ENCODE measurements at regions not wholly inside any gene's neighbourhood (a gene's known extent, or its start where the extent isn't known, plus 50 kb on each side); places are given as distances from the start of the nearest gene placed in this dataset.
A peak's percentile ranks its signal among the peaks of the same experiment; 100 is the strongest.

GRCh38 chr20:21788082-21788481 is 82.6 kb downstream of the PAX1 start:
- in situ Hi-C loops (cut with HindIII; ENCODE audit: low pct_unique_long_range_greater_than_20kb, low sequenced_read_pairs), result no loop called here
- DNase-seq (ENCODE audit: low read depth in 1 of 2, low spot score in 1 of 2), result no peak
- TF ChIP-seq JUND (IDR thresholded peaks at IDR 0.05; ENCODE audit: low read depth), result no peak

GRCh38 chr20:21781446-21782075 is 76.1 kb downstream of the PAX1 start:
- in situ Hi-C loops (cut with HindIII; ENCODE audit: low pct_unique_long_range_greater_than_20kb, low sequenced_read_pairs), result no loop called here
- peak in 1 of 2 experiments; percentile 18 for DNase-seq (ENCODE audit: low read depth in 1 of 2, low spot score in 1 of 2)
- TF ChIP-seq JUND (IDR thresholded peaks at IDR 0.05; ENCODE audit: low read depth), result no peak

GRCh38 chr20:21780528-21780927 is 75.1 kb downstream of the PAX1 start:
- DNase-seq (ENCODE audit: low read depth in 1 of 2, low spot score in 1 of 2), result no peak
- no peak for TF ChIP-seq JUND (IDR thresholded peaks at IDR 0.05; ENCODE audit: low read depth)
- in situ Hi-C loops (cut with HindIII; ENCODE audit: low pct_unique_long_range_greater_than_20kb, low sequenced_read_pairs), result no loop called here
